HG02798 (cell line): ENCODE measurements at regions not wholly inside any gene's neighbourhood (a gene's known extent, or its start where the extent isn't known, plus 50 kb on each side); places are given as distances from the start of the nearest gene placed in this dataset.
"Not testable (repeated sequence)": the region's sequence is repeated elsewhere in the genome, so short reads cannot be mapped to it uniquely, and the experiment has no call there.

Experiments
- ATAC-seq: cut with Tn5 transposase; IDR thresholded peaks from one replicate; pipeline ENCODE4 v1.9.1; 2021; ENCODE audit warnings: mild to moderate bottlenecking; ENCODE audit not compliant: unreplicated experiment, poor library complexity

GRCh38 chr3:181610083-181610972 lies 101.4 kb upstream of the SOX2 start:
- ATAC-seq, result no peak

GRCh38 chr3:181609030-181609767 lies 102.5 kb upstream of the SOX2 start:
- no peak for ATAC-seq

- ATAC-seq, result no peak
Measured at GRCh38 chr3:181604267-181604666, 107.5 kb upstream of the SOX2 start.

GRCh38 chr3:181596126-181596525 lies 115.6 kb upstream of the SOX2 start:
- no peak for ATAC-seq

GRCh38 chr3:181590939-181591338 lies 120.8 kb upstream of the SOX2 start:
- ATAC-seq, result not testable (repeated sequence)

- no peak for ATAC-seq
Measured at GRCh38 chr3:181582619-181583018, 129.1 kb upstream of the SOX2 start.

- no peak for ATAC-seq
Measured at GRCh38 chr3:181581656-181582055, 130.1 kb upstream of the SOX2 start.

- no peak for ATAC-seq
Measured at GRCh38 chr3:181578743-181579142, 133.0 kb upstream of the SOX2 start.

- ATAC-seq, result no peak
Measured at GRCh38 chr3:181572432-181572831, 139.3 kb upstream of the SOX2 start.

- ATAC-seq, result no peak
Measured at GRCh38 chr3:181570472-181570871, 141.3 kb upstream of the SOX2 start.

GRCh38 chr3:181569356-181569940 lies 142.3 kb upstream of the SOX2 start:
- no peak for ATAC-seq

GRCh38 chr3:181568693-181569092 lies 143.0 kb upstream of the SOX2 start:
- no peak for ATAC-seq

GRCh38 chr3:181568248-181568647 lies 143.5 kb upstream of the SOX2 start:
- ATAC-seq, result no peak

- ATAC-seq, result no peak
Measured at GRCh38 chr3:181567311-181568075, 144.2 kb upstream of the SOX2 start.

GRCh38 chr3:181565416-181565815 lies 146.3 kb upstream of the SOX2 start:
- no peak for ATAC-seq

- ATAC-seq, result no peak
Measured at GRCh38 chr3:181564222-181564621, 147.5 kb upstream of the SOX2 start.

GRCh38 chr3:181561139-181562031 lies 150.3 kb upstream of the SOX2 start:
- no peak for ATAC-seq

- ATAC-seq, result no peak
Measured at GRCh38 chr3:181558870-181559269, 152.9 kb upstream of the SOX2 start.

GRCh38 chr3:181555681-181556080 lies 156.0 kb upstream of the SOX2 start:
- no peak for ATAC-seq
